Sigmoid colon (tissue), 6 donors: ENCODE measurements at regions not wholly inside any gene's neighbourhood (a gene's known extent, or its start where the extent isn't known, plus 50 kb on each side); places are given as distances from the start of the nearest gene placed in this dataset.

Experiments
- DNase-seq: peaks from one replicate; pipeline ENCODE4 v3.0.0-alpha.2; 2019
- H3K27ac ChIP-seq, 4 donors: fragments of 200-600 bp; sonication (generic); one replicate each; pipeline ENCODE4 v1.5.1; 2016 to 2019; ENCODE audit warnings: mild to moderate bottlenecking in 1 of 4
- H3K27me3 ChIP-seq, 3 donors: fragments of 200-600 bp; sonication (generic); one replicate each; pipeline ENCODE4 v1.5.1; 2019; ENCODE audit warnings: mild to moderate bottlenecking in 1 of 3
- H3K36me3 ChIP-seq, 4 donors: fragments of 200-600 bp; sonication (generic); one replicate each; pipeline ENCODE4 v1.5.1; 2016 to 2019
- H3K4me1 ChIP-seq, 4 donors: fragments of 200-600 bp; sonication (generic); one replicate each; pipeline ENCODE4 v1.5.1; 2017 to 2019
- H3K4me3 ChIP-seq, 4 donors: fragments of 200-600 bp; sonication (generic); one replicate each; pipeline ENCODE4 v1.5.1; 2017 to 2019; ENCODE audit warnings: mild to moderate bottlenecking in 2 of 4, moderate library complexity in 1 of 4
- H3K9me3 ChIP-seq, 4 donors: fragments of 200-600 bp in 3 of 4; sonication (generic) in 3 of 4; one replicate each; pipeline versions ENCODE4 v1.5.1 to v1.6.1; 2013 to 2019
- CTCF ChIP-seq, 4 experiments: fragments of 450-650 bp in 3 of 4; fragments of 200-600 bp in 1 of 4; IDR thresholded peaks; one replicate each; pipeline ENCODE4 v1.5.1; 2016 to 2019; ENCODE audit warnings: antibody characterized with exemption in 4 of 4, mild to moderate bottlenecking in 3 of 4, moderate library complexity in 2 of 4
- EP300 ChIP-seq, 4 donors: sonication (generic); formaldehyde crosslinking; IDR thresholded peaks; one replicate each; pipeline ENCODE4 v1.6.1; 2017; ENCODE audit warnings: antibody characterized with exemption in 4 of 4
- POLR2A ChIP-seq, 2 donors: fragments of 450-650 bp; IDR thresholded peaks; one replicate each; pipeline ENCODE4 v1.6.1; 2016; ENCODE audit warnings: antibody characterized with exemption in 2 of 2, mild to moderate bottlenecking in 2 of 2, moderate library complexity in 2 of 2
- POLR2AphosphoS5 ChIP-seq, 4 donors: sonication (generic); formaldehyde crosslinking; IDR thresholded peaks; one replicate each; pipeline ENCODE4 v1.6.1; 2017; ENCODE audit warnings: antibody characterized with exemption in 4 of 4
- WGBS, 2 donors: extraction: QIAGEN DNeasy Blood & Tissue Kit; methylation state at CpG; one replicate each; pipeline ENCODE4 v1.1.7; 2013; 5-methylcytosine and 5-hydroxymethylcytosine counted together
- intact Hi-C: fragments of 100-400 bp; cut with DNase I; formaldehyde crosslinking; loops from one replicate; pipeline ENCODE4 v1.15.1; 2023
- donor health status: healthy with polysubstance abuse.
- donor health status: healthy.

GRCh38 chr11:90531001-90531400 lies 308.2 kb upstream of the CHORDC1 start:
- Histone ChIP-seq H3K27me3 (no peaks in the 10 kb centered on the region), H3K9me3 (no peaks in the 10 kb centered on the region), H3K4me3 (no peak overlapping the region), H3K4me1 (no peaks in the 10 kb centered on the region), H3K36me3 (no peaks in the 10 kb centered on the region), H3K27ac (no peak overlapping the region)
- no peak for TF ChIP-seq EP300 (IDR thresholded peaks at IDR 0.05)
- WGBS, 2 donors: 69 to 82% methylated on average over 1 of the region's 1 CpG
- DNase-seq: no peak
- intact Hi-C loops: no loop called here

- no peaks in the 10 kb centered on the region for H3K4me1 ChIP-seq
- H3K27ac ChIP-seq: no peak overlapping the region
- no peaks in the 10 kb centered on the region for H3K27me3 ChIP-seq
- H3K36me3 ChIP-seq: no peaks in the 10 kb centered on the region
- H3K4me3 ChIP-seq: no peak overlapping the region
- no peak for DNase-seq
- no peak for TF ChIP-seq POLR2A (IDR thresholded peaks at IDR 0.05)
- no peak for TF ChIP-seq CTCF (IDR thresholded peaks at IDR 0.05)
- no peak for TF ChIP-seq POLR2AphosphoS5 (IDR thresholded peaks at IDR 0.05)
- TF ChIP-seq EP300 (IDR thresholded peaks at IDR 0.05): no peak
- H3K9me3 ChIP-seq: no peaks in the 10 kb centered on the region
- 92 to 94% methylated on average over 1 of the region's 1 CpG for WGBS, 2 donors
- intact Hi-C loops: no loop called here
Measured at GRCh38 chr11:90525962-90526361, 303.1 kb upstream of the CHORDC1 start.

GRCh38 chr11:90512846-90513245 lies 290.0 kb upstream of the CHORDC1 start:
- no peaks in the 10 kb centered on the region for H3K27me3 ChIP-seq
- intact Hi-C loops: no loop called here
- no peak overlapping the region for H3K4me3 ChIP-seq
- DNase-seq: no peak
- H3K4me1 ChIP-seq: no peaks in the 10 kb centered on the region
- no peaks in the 10 kb centered on the region for H3K36me3 ChIP-seq
- H3K27ac ChIP-seq: no peak overlapping the region
- TF ChIP-seq POLR2A (IDR thresholded peaks at IDR 0.05) (no peak), POLR2AphosphoS5 (IDR thresholded peaks at IDR 0.05) (no peak), CTCF (IDR thresholded peaks at IDR 0.05) (no peak), EP300 (IDR thresholded peaks at IDR 0.05) (no peak)
- H3K9me3 ChIP-seq: no peaks in the 10 kb centered on the region

GRCh38 chr11:90510839-90511238 lies 288.0 kb upstream of the CHORDC1 start:
- WGBS, 2 donors: 86 to 88% methylated on average over 5 of the region's 5 CpGs
- Histone ChIP-seq H3K4me1 (no peaks in the 10 kb centered on the region), H3K27ac (no peak overlapping the region), H3K27me3 (no peaks in the 10 kb centered on the region), H3K9me3 (no peaks in the 10 kb centered on the region), H3K4me3 (no peak overlapping the region), H3K36me3 (no peaks in the 10 kb centered on the region)
- TF ChIP-seq EP300 (IDR thresholded peaks at IDR 0.05) (no peak), CTCF (IDR thresholded peaks at IDR 0.05) (no peak), POLR2A (IDR thresholded peaks at IDR 0.05) (no peak), POLR2AphosphoS5 (IDR thresholded peaks at IDR 0.05) (no peak)
- DNase-seq: no peak
- intact Hi-C loops: no loop called here

- Histone ChIP-seq H3K4me3 (no peak overlapping the region), H3K4me1 (no peaks in the 10 kb centered on the region), H3K27me3 (no peaks in the 10 kb centered on the region), H3K9me3 (no peaks in the 10 kb centered on the region), H3K27ac (no peak overlapping the region), H3K36me3 (no peaks in the 10 kb centered on the region)
- intact Hi-C loops: no loop called here
- WGBS, 2 donors: 61 to 86% methylated on average over 5 of the region's 5 CpGs
- TF ChIP-seq POLR2A (IDR thresholded peaks at IDR 0.05) (no peak), EP300 (IDR thresholded peaks at IDR 0.05) (no peak)
- DNase-seq: no peak
Measured at GRCh38 chr11:90500922-90501568, 278.2 kb upstream of the CHORDC1 start.

- TF ChIP-seq POLR2AphosphoS5 (IDR thresholded peaks at IDR 0.05): no peak
- no peak for TF ChIP-seq POLR2A (IDR thresholded peaks at IDR 0.05)
- TF ChIP-seq EP300 (IDR thresholded peaks at IDR 0.05): no peak
- no peak for TF ChIP-seq CTCF (IDR thresholded peaks at IDR 0.05)
- Histone ChIP-seq H3K4me3 (no peak overlapping the region), H3K27ac (no peak overlapping the region), H3K27me3 (no peaks in the 10 kb centered on the region), H3K9me3 (no peaks in the 10 kb centered on the region), H3K4me1 (no peaks in the 10 kb centered on the region), H3K36me3 (no peaks in the 10 kb centered on the region)
- intact Hi-C loops: no loop called here
- WGBS, 2 donors: 91 to 97% methylated on average over 1 of the region's 1 CpG
- no peak for DNase-seq
Measured at GRCh38 chr11:90496722-90497121, 273.9 kb upstream of the CHORDC1 start.
